ENCODE measurements at regions not wholly inside any gene's neighbourhood (a gene's known extent, or its start where the extent isn't known, plus 50 kb on each side); places are given as distances from the start of the nearest gene placed in this dataset.

DNA sequence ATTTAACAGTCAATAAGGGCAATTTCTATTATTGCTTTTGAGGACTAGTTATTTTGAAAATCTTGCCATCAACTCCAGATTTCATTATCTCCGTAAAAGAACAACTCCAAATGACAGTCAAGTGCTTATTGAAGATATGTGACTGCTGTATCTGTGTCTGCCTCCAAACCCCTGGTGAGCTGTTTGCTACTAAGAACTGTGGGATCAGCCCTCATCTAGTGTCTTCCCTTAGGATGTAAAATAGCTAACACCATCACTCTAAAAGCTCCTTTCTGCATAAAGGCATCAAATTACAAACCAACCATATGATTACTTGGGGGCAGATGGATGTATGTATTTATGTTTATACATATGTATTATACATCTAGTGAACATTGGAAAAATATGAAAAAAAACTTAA, 70.8 kb upstream of the SLC13A1 start:
- Histone ChIP-seq H2AFZ (ENCODE audit: low read depth) (no peak overlapping the region), H3K4me2 (no peak overlapping the region), H3K4me1 (ENCODE audit: control insufficient read depth in 1 of 2, insufficient read depth in 2 of 2, low read depth in 1 of 2, low read length in 1 of 2) (no peaks in the 10 kb centered on the region; a peak in 1 of 4 replicates), H3K27me3 (ENCODE audit: insufficient read depth) (no peaks in the 10 kb centered on the region), H3K79me2 (ENCODE audit: insufficient read depth) (no peaks in the 10 kb centered on the region), H3K4me3 (ENCODE audit: low read depth in 2 of 2, low read length in 1 of 2) (no peak overlapping the region), H3K9ac (no peak overlapping the region), H3K9me2 (no peaks in the 10 kb centered on the region), H3K9me3 (no peaks in the 10 kb centered on the region), H3K36me3 (replicated peaks in 1 of 2; ENCODE audit: control insufficient read depth in 1 of 2, insufficient read depth in 2 of 2, low read length in 1 of 2) (no peaks in the 10 kb centered on the region), H3K27ac (ENCODE audit: low read depth in 2 of 2, low read length in 1 of 2) (no peak overlapping the region), H3F3A (replicated peaks; ENCODE audit: insufficient read depth) (no peaks in the 10 kb centered on the region), H4K20me1 (ENCODE audit: insufficient read depth) (no peaks in the 10 kb centered on the region)
- ChIA-PET CTCF (no interaction called here), POLR2A (no interaction called here)
- TF ChIP-seq, protein P1, sequence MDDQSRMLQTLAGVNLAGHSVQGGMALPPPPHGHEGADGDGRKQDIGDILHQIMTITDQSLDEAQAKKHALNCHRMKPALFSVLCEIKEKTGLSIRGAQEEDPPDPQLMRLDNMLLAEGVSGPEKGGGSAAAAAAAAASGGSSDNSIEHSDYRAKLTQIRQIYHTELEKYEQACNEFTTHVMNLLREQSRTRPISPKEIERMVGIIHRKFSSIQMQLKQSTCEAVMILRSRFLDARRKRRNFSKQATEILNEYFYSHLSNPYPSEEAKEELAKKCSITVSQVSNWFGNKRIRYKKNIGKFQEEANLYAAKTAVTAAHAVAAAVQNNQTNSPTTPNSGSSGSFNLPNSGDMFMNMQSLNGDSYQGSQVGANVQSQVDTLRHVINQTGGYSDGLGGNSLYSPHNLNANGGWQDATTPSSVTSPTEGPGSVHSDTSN (IDR thresholded peaks at IDR 0.05): no peak
- no peak for TF ChIP-seq EP300 (IDR thresholded peaks at IDR 0.05; ENCODE audit: borderline replicate concordance in 1 of 2, low read depth in 1 of 2, low read length in 1 of 2)
- TF ChIP-seq, protein P2, sequence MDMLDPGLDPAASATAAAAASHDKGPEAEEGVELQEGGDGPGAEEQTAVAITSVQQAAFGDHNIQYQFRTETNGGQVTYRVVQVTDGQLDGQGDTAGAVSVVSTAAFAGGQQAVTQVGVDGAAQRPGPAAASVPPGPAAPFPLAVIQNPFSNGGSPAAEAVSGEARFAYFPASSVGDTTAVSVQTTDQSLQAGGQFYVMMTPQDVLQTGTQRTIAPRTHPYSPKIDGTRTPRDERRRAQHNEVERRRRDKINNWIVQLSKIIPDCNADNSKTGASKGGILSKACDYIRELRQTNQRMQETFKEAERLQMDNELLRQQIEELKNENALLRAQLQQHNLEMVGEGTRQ (IDR thresholded peaks at IDR 0.05; ENCODE audit: borderline replicate concordance, low read depth, low read length): no peak
- DNase-seq: no peak
- 17% methylated on average over 1 of the region's 1 CpG for WGBS (ENCODE audit: low lambda C conversion rate)

DNA sequence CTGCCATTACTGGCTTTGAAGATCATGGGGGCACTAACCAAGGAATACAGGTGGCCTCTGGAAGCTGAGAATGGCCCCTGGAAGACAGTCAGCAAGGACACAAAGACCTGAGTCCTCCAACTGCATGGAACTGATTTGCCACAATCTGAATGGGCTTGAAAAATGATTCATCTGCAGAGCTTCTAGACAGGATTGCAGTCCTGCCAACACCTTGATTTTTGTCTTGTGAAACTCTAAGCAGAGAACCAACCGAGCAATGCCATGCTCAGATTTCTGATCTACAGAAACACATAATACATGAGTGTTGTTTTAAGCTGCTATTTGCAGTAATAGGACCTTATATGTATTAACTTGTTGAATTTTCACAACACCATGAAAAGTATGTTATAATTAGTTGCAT, 66.1 kb upstream of the SLC13A1 start:
- no peak overlapping the region for H3K27ac ChIP-seq (ENCODE audit: low read depth in 2 of 2, low read length in 1 of 2)
- H3K36me3 ChIP-seq (replicated peaks in 1 of 2; ENCODE audit: control insufficient read depth in 1 of 2, insufficient read depth in 2 of 2, low read length in 1 of 2): no peaks in the 10 kb centered on the region
- no peaks in the 10 kb centered on the region for H3K9me3 ChIP-seq
- H4K20me1 ChIP-seq (ENCODE audit: insufficient read depth): no peaks in the 10 kb centered on the region
- H3K9ac ChIP-seq: no peak overlapping the region
- 41% methylated on average over 1 of the region's 1 CpG for WGBS (ENCODE audit: low lambda C conversion rate)
- DNase-seq: no peak
- H3K27me3 ChIP-seq (ENCODE audit: insufficient read depth): no peaks in the 10 kb centered on the region
- TF ChIP-seq NRF1 (IDR thresholded peaks at IDR 0.05; ENCODE audit: low read depth, low read length) (no peak), FOSL2 (IDR thresholded peaks at IDR 0.05; ENCODE audit: borderline replicate concordance, low read depth) (no peak), POLR2AphosphoS5 (IDR thresholded peaks at IDR 0.05; ENCODE audit: low read depth, low read length) (no peak), RAD21 (IDR thresholded peaks at IDR 0.05; ENCODE audit: low read length) (no peak), MXI1 (IDR thresholded peaks at IDR 0.05; ENCODE audit: low read depth, low read length) (no peak), TCF12 (IDR thresholded peaks at IDR 0.05) (no peak), YY1 (IDR thresholded peaks at IDR 0.05; ENCODE audit: low read depth) (no peak), JUND (IDR thresholded peaks at IDR 0.05) (no peak), SIN3A (IDR thresholded peaks at IDR 0.05; ENCODE audit: borderline replicate concordance, low read depth, low read length) (no peak), MEF2A (IDR thresholded peaks at IDR 0.05; ENCODE audit: borderline replicate concordance, low read depth) (no peak), GATA2 (CRISPR knock-in tag; IDR thresholded peaks at IDR 0.05) (no peak)
- TF ChIP-seq, protein P3, sequence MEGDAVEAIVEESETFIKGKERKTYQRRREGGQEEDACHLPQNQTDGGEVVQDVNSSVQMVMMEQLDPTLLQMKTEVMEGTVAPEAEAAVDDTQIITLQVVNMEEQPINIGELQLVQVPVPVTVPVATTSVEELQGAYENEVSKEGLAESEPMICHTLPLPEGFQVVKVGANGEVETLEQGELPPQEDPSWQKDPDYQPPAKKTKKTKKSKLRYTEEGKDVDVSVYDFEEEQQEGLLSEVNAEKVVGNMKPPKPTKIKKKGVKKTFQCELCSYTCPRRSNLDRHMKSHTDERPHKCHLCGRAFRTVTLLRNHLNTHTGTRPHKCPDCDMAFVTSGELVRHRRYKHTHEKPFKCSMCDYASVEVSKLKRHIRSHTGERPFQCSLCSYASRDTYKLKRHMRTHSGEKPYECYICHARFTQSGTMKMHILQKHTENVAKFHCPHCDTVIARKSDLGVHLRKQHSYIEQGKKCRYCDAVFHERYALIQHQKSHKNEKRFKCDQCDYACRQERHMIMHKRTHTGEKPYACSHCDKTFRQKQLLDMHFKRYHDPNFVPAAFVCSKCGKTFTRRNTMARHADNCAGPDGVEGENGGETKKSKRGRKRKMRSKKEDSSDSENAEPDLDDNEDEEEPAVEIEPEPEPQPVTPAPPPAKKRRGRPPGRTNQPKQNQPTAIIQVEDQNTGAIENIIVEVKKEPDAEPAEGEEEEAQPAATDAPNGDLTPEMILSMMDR (IDR thresholded peaks at IDR 0.05): no peak
- TF ChIP-seq, protein P2 (IDR thresholded peaks at IDR 0.05; ENCODE audit: borderline replicate concordance, low read depth, low read length): no peak
- TF ChIP-seq, protein P1 (IDR thresholded peaks at IDR 0.05): no peak
- TF ChIP-seq, protein P4, sequence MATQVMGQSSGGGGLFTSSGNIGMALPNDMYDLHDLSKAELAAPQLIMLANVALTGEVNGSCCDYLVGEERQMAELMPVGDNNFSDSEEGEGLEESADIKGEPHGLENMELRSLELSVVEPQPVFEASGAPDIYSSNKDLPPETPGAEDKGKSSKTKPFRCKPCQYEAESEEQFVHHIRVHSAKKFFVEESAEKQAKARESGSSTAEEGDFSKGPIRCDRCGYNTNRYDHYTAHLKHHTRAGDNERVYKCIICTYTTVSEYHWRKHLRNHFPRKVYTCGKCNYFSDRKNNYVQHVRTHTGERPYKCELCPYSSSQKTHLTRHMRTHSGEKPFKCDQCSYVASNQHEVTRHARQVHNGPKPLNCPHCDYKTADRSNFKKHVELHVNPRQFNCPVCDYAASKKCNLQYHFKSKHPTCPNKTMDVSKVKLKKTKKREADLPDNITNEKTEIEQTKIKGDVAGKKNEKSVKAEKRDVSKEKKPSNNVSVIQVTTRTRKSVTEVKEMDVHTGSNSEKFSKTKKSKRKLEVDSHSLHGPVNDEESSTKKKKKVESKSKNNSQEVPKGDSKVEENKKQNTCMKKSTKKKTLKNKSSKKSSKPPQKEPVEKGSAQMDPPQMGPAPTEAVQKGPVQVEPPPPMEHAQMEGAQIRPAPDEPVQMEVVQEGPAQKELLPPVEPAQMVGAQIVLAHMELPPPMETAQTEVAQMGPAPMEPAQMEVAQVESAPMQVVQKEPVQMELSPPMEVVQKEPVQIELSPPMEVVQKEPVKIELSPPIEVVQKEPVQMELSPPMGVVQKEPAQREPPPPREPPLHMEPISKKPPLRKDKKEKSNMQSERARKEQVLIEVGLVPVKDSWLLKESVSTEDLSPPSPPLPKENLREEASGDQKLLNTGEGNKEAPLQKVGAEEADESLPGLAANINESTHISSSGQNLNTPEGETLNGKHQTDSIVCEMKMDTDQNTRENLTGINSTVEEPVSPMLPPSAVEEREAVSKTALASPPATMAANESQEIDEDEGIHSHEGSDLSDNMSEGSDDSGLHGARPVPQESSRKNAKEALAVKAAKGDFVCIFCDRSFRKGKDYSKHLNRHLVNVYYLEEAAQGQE (IDR thresholded peaks at IDR 0.05; ENCODE audit: low read depth, low read length): no peak
- no peak overlapping the region for H2AFZ ChIP-seq (ENCODE audit: low read depth)
- ChIA-PET CTCF (no interaction called here), POLR2A (no interaction called here)
- H3F3A ChIP-seq (replicated peaks; ENCODE audit: insufficient read depth): no peaks in the 10 kb centered on the region
- no peaks in the 10 kb centered on the region for H3K79me2 ChIP-seq (ENCODE audit: insufficient read depth)
- H3K4me1 ChIP-seq (ENCODE audit: control insufficient read depth in 1 of 2, insufficient read depth in 2 of 2, low read depth in 1 of 2, low read length in 1 of 2): no peaks in the 10 kb centered on the region
- H3K9me2 ChIP-seq: no peaks in the 10 kb centered on the region
- no peak overlapping the region for H3K4me3 ChIP-seq (ENCODE audit: low read depth in 2 of 2, low read length in 1 of 2)
- no peak overlapping the region for H3K4me2 ChIP-seq

All from SK-N-SH (cell line).